IPS-20b (cell line): ENCODE measurements at regions not wholly inside any gene's neighbourhood (a gene's known extent, or its start where the extent isn't known, plus 50 kb on each side); places are given as distances from the start of the nearest gene placed in this dataset.

Experiments
- H3K27ac ChIP-seq: one replicate; pipeline ENCODE4 v1.5.1; 2013; ENCODE audit warnings: low read length
- H3K27me3 ChIP-seq: 2 replicates; pipeline ENCODE4 v1.6.1; 2013; ENCODE audit warnings: mild to moderate bottlenecking, low read length, inconsistent platforms; ENCODE audit not compliant: insufficient read depth
- H3K36me3 ChIP-seq: 2 replicates; pipeline ENCODE4 v1.6.1; 2013; ENCODE audit warnings: low read depth, mild to moderate bottlenecking, inconsistent platforms, low read length, moderate library complexity; ENCODE audit not compliant: insufficient read depth
- H3K4me1 ChIP-seq: 2 replicates; pipeline ENCODE4 v1.6.1; 2013; ENCODE audit warnings: mild to moderate bottlenecking, control low read depth, inconsistent platforms, low read length, moderate library complexity; ENCODE audit not compliant: insufficient read depth
- H3K4me3 ChIP-seq: 2 replicates; pipeline ENCODE4 v1.5.1; 2013; ENCODE audit warnings: mild to moderate bottlenecking, low read length, inconsistent platforms
- H3K9ac ChIP-seq: 2 replicates; pipeline ENCODE4 v1.6.1; 2013; ENCODE audit warnings: low read depth, mild to moderate bottlenecking, inconsistent platforms, low read length, moderate library complexity
- H3K9me3 ChIP-seq: 2 replicates; pipeline ENCODE4 v1.6.1; 2013; ENCODE audit warnings: mild to moderate bottlenecking, low read depth, low read length, inconsistent platforms; ENCODE audit not compliant: insufficient read depth

- Histone ChIP-seq H3K36me3 (no peaks in the 10 kb centered on the region), H3K4me1 (no peaks in the 10 kb centered on the region), H3K4me3 (no peak overlapping the region), H3K27me3 (no peaks in the 10 kb centered on the region), H3K9me3 (no peaks in the 10 kb centered on the region), H3K9ac (no peak overlapping the region), H3K27ac (no peak overlapping the region)
These were observed 142.2 kb downstream of the SH2D1A start for GRCh38 chrX:124488412-124489161.

DNA sequence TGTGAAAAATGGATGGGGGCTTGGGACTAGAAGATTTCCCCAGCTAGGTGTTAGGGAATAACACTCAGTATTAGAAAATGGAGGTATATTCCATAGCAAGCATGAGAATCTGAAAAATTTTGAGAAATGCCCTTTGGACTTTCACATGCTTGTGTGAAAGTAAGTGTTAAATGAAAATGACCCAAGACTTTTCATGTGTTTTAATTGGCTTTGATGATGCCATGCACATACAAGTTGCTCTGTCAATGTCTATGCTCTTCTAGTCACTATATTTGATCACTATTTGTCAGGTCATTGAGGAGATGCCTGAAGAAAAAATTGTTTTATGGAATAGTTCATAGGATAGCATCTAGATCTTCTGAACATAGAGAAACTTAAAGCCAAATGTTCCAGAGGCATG is 147.6 kb downstream of the SH2D1A start:
- H3K4me1 ChIP-seq = no peaks in the 10 kb centered on the region
- no peaks in the 10 kb centered on the region for H3K9me3 ChIP-seq
- no peaks in the 10 kb centered on the region for H3K36me3 ChIP-seq
- no peak overlapping the region for H3K27ac ChIP-seq
- no peak overlapping the region for H3K9ac ChIP-seq
- no peaks in the 10 kb centered on the region for H3K27me3 ChIP-seq
- no peak overlapping the region for H3K4me3 ChIP-seq

- H3K4me1 ChIP-seq = no peaks in the 10 kb centered on the region
- no peak overlapping the region for H3K9ac ChIP-seq
- H3K27me3 ChIP-seq = no peaks in the 10 kb centered on the region
- no peak overlapping the region for H3K4me3 ChIP-seq
- H3K36me3 ChIP-seq = no peaks in the 10 kb centered on the region
- H3K9me3 ChIP-seq = no peaks in the 10 kb centered on the region
- no peak overlapping the region for H3K27ac ChIP-seq
These were observed 151.0 kb downstream of the SH2D1A start for GRCh38 chrX:124497386-124497785.

DNA sequence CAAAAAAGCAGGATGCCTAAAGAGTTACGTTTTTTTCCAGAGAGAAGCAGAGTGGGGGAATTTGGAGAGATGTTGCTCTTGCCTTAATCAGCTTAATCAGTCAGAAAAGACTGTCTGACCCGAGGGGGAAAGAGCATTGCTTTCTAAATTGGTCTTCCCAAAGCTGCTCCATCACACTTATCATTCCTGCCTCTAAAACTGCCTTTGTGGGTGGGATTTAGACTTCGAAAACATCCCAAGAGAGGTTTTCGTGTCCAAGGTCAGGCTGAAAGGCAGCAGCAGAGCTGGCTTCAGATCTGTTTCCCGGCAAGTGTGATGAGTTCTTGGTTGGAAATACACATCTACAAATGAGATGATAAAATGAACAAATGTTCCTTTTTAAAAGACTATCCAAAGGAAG is 155.2 kb downstream of the SH2D1A start:
- H3K36me3 ChIP-seq = no peaks in the 10 kb centered on the region
- H3K9ac ChIP-seq = no peak overlapping the region
- no peaks in the 10 kb centered on the region for H3K9me3 ChIP-seq
- no peaks in the 10 kb centered on the region for H3K27me3 ChIP-seq
- H3K4me3 ChIP-seq = no peak overlapping the region
- 0 out of 2 replicates have a peak, but pooled peaks cover 3% of the 10 kb centered on the region for H3K4me1 ChIP-seq
- no peak overlapping the region for H3K27ac ChIP-seq

- Histone ChIP-seq H3K9ac (no peak overlapping the region), H3K4me1 (0 out of 2 replicates have a peak, but pooled peaks cover 3% of the 10 kb centered on the region), H3K27ac (no peak overlapping the region), H3K9me3 (no peaks in the 10 kb centered on the region), H3K4me3 (no peak overlapping the region), H3K36me3 (no peaks in the 10 kb centered on the region), H3K27me3 (no peaks in the 10 kb centered on the region)
These were observed 155.8 kb downstream of the SH2D1A start for GRCh38 chrX:124502166-124502565.

DNA sequence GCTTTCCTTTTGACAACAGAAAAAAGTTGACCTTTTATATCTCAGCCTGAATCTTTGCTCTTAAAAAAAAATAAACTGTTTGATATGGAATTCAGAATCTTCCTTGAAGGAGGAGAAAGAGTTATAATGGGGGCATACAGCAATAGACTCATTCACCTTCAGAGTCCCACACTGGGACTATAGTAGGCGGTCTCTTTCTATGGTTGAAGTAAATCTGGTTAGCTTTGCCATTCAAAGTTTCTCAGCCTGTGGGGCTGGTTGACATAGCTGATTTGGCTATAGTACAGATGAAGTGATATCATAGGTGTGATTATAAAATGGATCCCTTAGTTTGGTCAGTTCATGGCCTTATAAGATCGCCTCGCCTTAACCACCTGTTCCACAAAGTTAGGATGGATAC is 156.2 kb downstream of the SH2D1A start:
- H3K4me3 ChIP-seq = no peak overlapping the region
- H3K36me3 ChIP-seq = no peaks in the 10 kb centered on the region
- H3K4me1 ChIP-seq = 0 out of 2 replicates have a peak, but pooled peaks cover 3% of the 10 kb centered on the region
- H3K27me3 ChIP-seq = no peaks in the 10 kb centered on the region
- no peak overlapping the region for H3K9ac ChIP-seq
- H3K9me3 ChIP-seq = no peaks in the 10 kb centered on the region
- no peak overlapping the region for H3K27ac ChIP-seq

- no peaks in the 10 kb centered on the region for H3K36me3 ChIP-seq
- H3K27ac ChIP-seq = no peak overlapping the region
- no peak overlapping the region for H3K9ac ChIP-seq
- 0 out of 2 replicates have a peak, but pooled peaks cover 3% of the 10 kb centered on the region for H3K4me1 ChIP-seq
- no peaks in the 10 kb centered on the region for H3K9me3 ChIP-seq
- no peak overlapping the region for H3K4me3 ChIP-seq
- H3K27me3 ChIP-seq = no peaks in the 10 kb centered on the region
These were observed 158.0 kb downstream of the SH2D1A start for GRCh38 chrX:124504111-124504983.

DNA sequence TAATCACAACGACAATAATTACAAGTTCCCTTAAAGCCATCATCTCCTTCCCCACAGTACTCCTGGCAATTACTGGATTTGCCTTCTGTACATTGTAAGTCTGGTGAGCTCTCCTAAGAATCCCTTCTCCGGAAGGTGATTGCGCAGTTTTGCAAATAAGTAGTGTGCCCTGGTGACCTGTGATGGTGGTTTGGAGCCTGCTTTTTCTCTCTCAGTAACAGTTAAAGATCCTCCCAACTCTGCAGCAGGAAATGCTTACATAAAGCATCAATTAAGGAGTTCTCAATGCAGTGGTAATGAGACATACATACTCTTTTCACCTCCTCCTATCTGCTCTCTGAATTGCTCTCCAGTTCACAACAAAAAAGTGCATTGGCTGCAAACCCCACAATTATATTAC is 159.7 kb downstream of the SH2D1A start:
- no peaks in the 10 kb centered on the region for H3K9me3 ChIP-seq
- H3K4me3 ChIP-seq = no peak overlapping the region
- 0 out of 2 replicates have a peak, but pooled peaks cover 3% of the 10 kb centered on the region for H3K4me1 ChIP-seq
- H3K36me3 ChIP-seq = no peaks in the 10 kb centered on the region
- H3K27me3 ChIP-seq = no peaks in the 10 kb centered on the region
- H3K9ac ChIP-seq = no peak overlapping the region
- no peak overlapping the region for H3K27ac ChIP-seq

- 0 out of 2 replicates have a peak, but pooled peaks cover 3% of the 10 kb centered on the region for H3K4me1 ChIP-seq
- H3K27me3 ChIP-seq = no peaks in the 10 kb centered on the region
- no peaks in the 10 kb centered on the region for H3K36me3 ChIP-seq
- no peak overlapping the region for H3K27ac ChIP-seq
- no peak overlapping the region for H3K9ac ChIP-seq
- H3K9me3 ChIP-seq = no peaks in the 10 kb centered on the region
- no peak overlapping the region for H3K4me3 ChIP-seq
These were observed 160.9 kb downstream of the SH2D1A start for GRCh38 chrX:124507246-124507645.

- Histone ChIP-seq H3K36me3 (no peaks in the 10 kb centered on the region), H3K9me3 (no peaks in the 10 kb centered on the region), H3K4me3 (no peak overlapping the region), H3K4me1 (no peaks in the 10 kb centered on the region), H3K9ac (no peak overlapping the region), H3K27me3 (no peaks in the 10 kb centered on the region), H3K27ac (no peak overlapping the region)
These were observed 172.5 kb downstream of the SH2D1A start for GRCh38 chrX:124518885-124519284.

- H3K4me1 ChIP-seq = no peaks in the 10 kb centered on the region
- no peaks in the 10 kb centered on the region for H3K9me3 ChIP-seq
- no peak overlapping the region for H3K4me3 ChIP-seq
- no peaks in the 10 kb centered on the region for H3K27me3 ChIP-seq
- H3K27ac ChIP-seq = no peak overlapping the region
- H3K36me3 ChIP-seq = no peaks in the 10 kb centered on the region
- H3K9ac ChIP-seq = no peak overlapping the region
These were observed 178.5 kb downstream of the SH2D1A start for GRCh38 chrX:124524852-124525251.

- H3K9me3 ChIP-seq = no peaks in the 10 kb centered on the region
- no peaks in the 10 kb centered on the region for H3K27me3 ChIP-seq
- H3K4me1 ChIP-seq = peaks cover 10% of the 10 kb centered on the region; the same call in 1 of the 2 replicates
- no peak overlapping the region for H3K27ac ChIP-seq
- H3K9ac ChIP-seq = no peak overlapping the region
- H3K4me3 ChIP-seq = no peak overlapping the region
- H3K36me3 ChIP-seq = no peaks in the 10 kb centered on the region
These were observed 183.4 kb downstream of the SH2D1A start for GRCh38 chrX:124529786-124530185.
